Neural cell (in vitro differentiated cells): ENCODE measurements at regions not wholly inside any gene's neighbourhood (a gene's known extent, or its start where the extent isn't known, plus 50 kb on each side); places are given as distances from the start of the nearest gene placed in this dataset.

Source experiments
- EP300 ChIP-seq: fragments of 450-650 bp; conservative IDR thresholded peaks from 2 replicates; pipeline ENCODE4 v1.6.1; 2014; ENCODE audit warnings: antibody characterized with exemption, mild to moderate bottlenecking, moderate library complexity; ENCODE audit not compliant: poor library complexity, severe bottlenecking
- EZH2 ChIP-seq: fragments of 200-600, 300-800 bp; shearing (Covaris generic), sonication (generic); IDR thresholded peaks from 2 replicates; pipeline ENCODE4 v1.6.1; 2014; ENCODE audit warnings: antibody characterized with exemption, low read length, borderline replicate concordance, mild to moderate bottlenecking; ENCODE audit not compliant: insufficient read depth, poor library complexity, severe bottlenecking
- MXI1 ChIP-seq: fragments of 450-650 bp; conservative IDR thresholded peaks from 2 replicates; pipeline ENCODE4 v1.6.1; 2014; ENCODE audit warnings: antibody characterized with exemption, mild to moderate bottlenecking; ENCODE audit not compliant: poor library complexity, severe bottlenecking
- POLR2AphosphoS5 ChIP-seq: IDR thresholded peaks from 2 replicates; pipeline ENCODE4 v1.6.1; 2012
- RAD21 ChIP-seq: fragments of 450-650 bp; conservative IDR thresholded peaks from 2 replicates; pipeline ENCODE4 v1.6.1; 2014; ENCODE audit warnings: antibody characterized with exemption, mild to moderate bottlenecking, moderate library complexity
- REST ChIP-seq: IDR thresholded peaks from 2 replicates; pipeline ENCODE4 v1.6.1; 2012; ENCODE audit warnings: borderline replicate concordance
- TAF1 ChIP-seq: IDR thresholded peaks from 2 replicates; pipeline ENCODE4 v1.6.1; 2012; ENCODE audit warnings: low read depth
- TF ChIP-seq, protein P1 (sequence below): fragments of 450-650 bp; IDR thresholded peaks from 2 replicates; pipeline ENCODE4 v1.5.1; 2014; ENCODE audit warnings: antibody characterized with exemption, mild to moderate bottlenecking, moderate library complexity; ENCODE audit not compliant: poor library complexity, severe bottlenecking

DNA sequence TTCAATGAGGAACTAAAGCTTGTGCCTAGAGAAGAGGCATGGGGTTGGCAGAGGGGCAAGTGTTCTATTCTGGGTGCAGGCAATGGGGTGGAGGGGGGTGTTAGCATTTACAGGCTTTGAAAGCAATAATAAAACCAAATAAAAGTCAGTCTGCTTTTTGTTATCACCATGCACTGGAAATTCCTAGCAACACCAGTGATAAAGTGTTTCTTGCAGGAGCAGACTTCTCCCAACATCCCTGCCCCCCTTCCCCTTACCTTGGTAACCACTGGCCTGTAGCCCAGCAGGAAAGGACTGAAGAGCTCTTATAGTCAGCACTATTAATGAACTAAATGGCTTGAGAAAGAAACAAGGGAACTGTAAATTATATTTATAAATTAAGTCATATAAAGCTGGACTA is 65.2 kb upstream of the SESN3 start:
- TF ChIP-seq EZH2: no peak
- TF ChIP-seq, protein P1, sequence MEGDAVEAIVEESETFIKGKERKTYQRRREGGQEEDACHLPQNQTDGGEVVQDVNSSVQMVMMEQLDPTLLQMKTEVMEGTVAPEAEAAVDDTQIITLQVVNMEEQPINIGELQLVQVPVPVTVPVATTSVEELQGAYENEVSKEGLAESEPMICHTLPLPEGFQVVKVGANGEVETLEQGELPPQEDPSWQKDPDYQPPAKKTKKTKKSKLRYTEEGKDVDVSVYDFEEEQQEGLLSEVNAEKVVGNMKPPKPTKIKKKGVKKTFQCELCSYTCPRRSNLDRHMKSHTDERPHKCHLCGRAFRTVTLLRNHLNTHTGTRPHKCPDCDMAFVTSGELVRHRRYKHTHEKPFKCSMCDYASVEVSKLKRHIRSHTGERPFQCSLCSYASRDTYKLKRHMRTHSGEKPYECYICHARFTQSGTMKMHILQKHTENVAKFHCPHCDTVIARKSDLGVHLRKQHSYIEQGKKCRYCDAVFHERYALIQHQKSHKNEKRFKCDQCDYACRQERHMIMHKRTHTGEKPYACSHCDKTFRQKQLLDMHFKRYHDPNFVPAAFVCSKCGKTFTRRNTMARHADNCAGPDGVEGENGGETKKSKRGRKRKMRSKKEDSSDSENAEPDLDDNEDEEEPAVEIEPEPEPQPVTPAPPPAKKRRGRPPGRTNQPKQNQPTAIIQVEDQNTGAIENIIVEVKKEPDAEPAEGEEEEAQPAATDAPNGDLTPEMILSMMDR: no peak
- no peak for TF ChIP-seq POLR2AphosphoS5
- TF ChIP-seq TAF1: no peak
- no peak for TF ChIP-seq MXI1
- TF ChIP-seq RAD21: no peak
- TF ChIP-seq EP300: no peak
- TF ChIP-seq REST: no peak
